H9 (cell line): ENCODE measurements at regions not wholly inside any gene's neighbourhood (a gene's known extent, or its start where the extent isn't known, plus 50 kb on each side); places are given as distances from the start of the nearest gene placed in this dataset.

Experiments used
- DNase-seq: peaks from one replicate; pipeline ENCODE4 v3.0.0-alpha.2; 2017
- H2AFZ ChIP-seq: one replicate; pipeline ENCODE4 v1.6.1; 2013; ENCODE audit warnings: mild to moderate bottlenecking, low read length, control low read depth, moderate library complexity
- H2AK5ac ChIP-seq: 2 replicates; pipeline ENCODE4 v1.6.1; 2013; ENCODE audit warnings: low read length, control low read depth, mixed read lengths; ENCODE audit not compliant: insufficient read length
- H2BK120ac ChIP-seq: one replicate; pipeline ENCODE4 v1.6.1; 2013; ENCODE audit warnings: low read depth, mild to moderate bottlenecking, low read length, control low read depth, inconsistent platforms; ENCODE audit not compliant: poor library complexity, severe bottlenecking
- H2BK12ac ChIP-seq: 2 replicates; pipeline ENCODE4 v1.6.1; 2013; ENCODE audit warnings: low read length, control low read depth, mixed read lengths, low read depth; ENCODE audit not compliant: insufficient read length
- H2BK15ac ChIP-seq: 2 replicates; pipeline ENCODE4 v1.6.1; 2013; ENCODE audit warnings: low read depth, low read length, control low read depth
- H2BK20ac ChIP-seq: one replicate; pipeline ENCODE4 v1.6.1; 2013; ENCODE audit warnings: low read depth, mild to moderate bottlenecking, low read length, control low read depth, inconsistent platforms; ENCODE audit not compliant: poor library complexity, severe bottlenecking
- H2BK5ac ChIP-seq: 2 replicates; pipeline ENCODE4 v1.6.1; 2013; ENCODE audit warnings: low read length, control low read depth, mixed read lengths; ENCODE audit not compliant: insufficient read length
- H3K14ac ChIP-seq: 2 replicates; pipeline ENCODE4 v1.6.1; 2013; ENCODE audit warnings: low read length, control low read depth; ENCODE audit not compliant: insufficient read depth
- H3K18ac ChIP-seq: 2 replicates; pipeline ENCODE4 v1.6.1; 2013; ENCODE audit warnings: low read depth, mild to moderate bottlenecking, mixed read lengths, low read length, control low read depth; ENCODE audit not compliant: insufficient read length
- H3K23ac ChIP-seq: 2 replicates; pipeline ENCODE4 v1.6.1; 2013; ENCODE audit warnings: low read length, control low read depth, mixed read lengths, low read depth; ENCODE audit not compliant: insufficient read length
- H3K23me2 ChIP-seq: 2 replicates; pipeline ENCODE4 v1.6.1; 2013; ENCODE audit warnings: low read depth, mild to moderate bottlenecking, mixed read lengths, low read length, control low read depth; ENCODE audit not compliant: insufficient read length, poor library complexity, severe bottlenecking
- H3K27ac ChIP-seq: 2 replicates; pipeline ENCODE4 v1.5.1; 2013; ENCODE audit warnings: low read length, control low read depth, mixed read lengths, low read depth; ENCODE audit not compliant: insufficient read length
- H3K27me3 ChIP-seq: 2 replicates; pipeline ENCODE4 v1.6.1; 2013; ENCODE audit warnings: low read length, control low read depth, inconsistent platforms; ENCODE audit not compliant: insufficient read depth
- H3K4ac ChIP-seq: 2 replicates; pipeline ENCODE4 v1.6.1; 2013; ENCODE audit warnings: low read depth, mild to moderate bottlenecking, control low read depth, inconsistent platforms, low read length, moderate library complexity
- H3K4me1 ChIP-seq: 2 replicates; pipeline ENCODE4 v1.6.1; 2013; ENCODE audit warnings: low read length, control low read depth, inconsistent platforms; ENCODE audit not compliant: insufficient read depth
- H3K4me2 ChIP-seq: 2 replicates; pipeline ENCODE4 v1.6.1; 2013; ENCODE audit warnings: low read length, control low read depth, mixed read lengths; ENCODE audit not compliant: insufficient read length, insufficient read depth
- H3K56ac ChIP-seq: 2 replicates; pipeline ENCODE4 v1.6.1; 2013; ENCODE audit warnings: low read depth, mild to moderate bottlenecking, mixed read lengths, low read length, control low read depth; ENCODE audit not compliant: insufficient read length
- H3K79me1 ChIP-seq: 2 replicates; pipeline ENCODE4 v1.6.1; 2013; ENCODE audit warnings: low read depth, mild to moderate bottlenecking, moderate library complexity, low read length, control low read depth, inconsistent platforms; ENCODE audit not compliant: insufficient read depth, poor library complexity, severe bottlenecking
- H3K79me2 ChIP-seq: 2 replicates; pipeline ENCODE4 v1.6.1; 2013; ENCODE audit warnings: low read length, control low read depth, inconsistent platforms; ENCODE audit not compliant: insufficient read depth
- H3K9ac ChIP-seq: 2 replicates; pipeline ENCODE4 v1.6.1; 2013; ENCODE audit warnings: low read length, control low read depth, mixed read lengths; ENCODE audit not compliant: insufficient read length; ENCODE audit errors: extremely low read depth
- H3K9me3 ChIP-seq: one replicate; pipeline ENCODE4 v1.6.1; 2013; ENCODE audit warnings: low read depth, low read length, inconsistent platforms; ENCODE audit not compliant: control insufficient read depth
- H3T11ph ChIP-seq: one replicate; pipeline ENCODE4 v1.6.1; 2013; ENCODE audit warnings: mild to moderate bottlenecking, low read length, control low read depth, inconsistent platforms
- H4K20me1 ChIP-seq: one replicate; pipeline ENCODE4 v1.6.1; 2013; ENCODE audit not compliant: control insufficient read depth, insufficient read length, insufficient read depth
- H4K5ac ChIP-seq: 2 replicates; pipeline ENCODE4 v1.6.1; 2013; ENCODE audit warnings: low read depth, mild to moderate bottlenecking, mixed read lengths, low read length, control low read depth; ENCODE audit not compliant: insufficient read length
- H4K8ac ChIP-seq: replicated peaks from 2 replicates; pipeline ENCODE4 v1.6.1; 2013; ENCODE audit warnings: low read length, control low read depth, mixed read lengths, low read depth; ENCODE audit not compliant: insufficient read length
- H4K91ac ChIP-seq: 2 replicates; pipeline ENCODE4 v1.6.1; 2013; ENCODE audit warnings: low read depth, mild to moderate bottlenecking, moderate library complexity, mixed read lengths, low read length, control low read depth; ENCODE audit not compliant: insufficient read length
- H3K27ac Mint-ChIP-seq, 3 experiments: 2 replicates in 2 of 3; 3 replicates in 1 of 3; pipeline ENCODE4 v1.8.0; 2020 to 2021; ENCODE audit warnings: mixed read lengths in 3 of 3, mild to moderate bottlenecking in 1 of 3, moderate library complexity in 1 of 3
- H3K27me3 Mint-ChIP-seq: 2 replicates; pipeline ENCODE4 v1.8.0; 2021; ENCODE audit warnings: low read depth, mild to moderate bottlenecking, moderate library complexity, mixed read lengths
- H3K36me3 Mint-ChIP-seq, 3 experiments: 2 replicates in 2 of 3; 3 replicates in 1 of 3; pipeline ENCODE4 v1.8.0; 2020 to 2021; ENCODE audit warnings: low read depth in 3 of 3, mixed read lengths in 3 of 3; ENCODE audit not compliant: insufficient read depth in 1 of 3
- H3K4me1 Mint-ChIP-seq, 2 experiments: 2 replicates each; pipeline ENCODE4 v1.8.0; 2020; ENCODE audit warnings: mixed read lengths in 2 of 2
- H3K4me3 Mint-ChIP-seq, 2 experiments: 2 replicates in 1 of 2; 3 replicates in 1 of 2; pipeline ENCODE4 v1.8.0; 2020 to 2021; ENCODE audit warnings: mild to moderate bottlenecking in 2 of 2, mixed read lengths in 2 of 2, moderate library complexity in 1 of 2
- H3K9me3 Mint-ChIP-seq, 2 experiments: 2 replicates in 1 of 2; 3 replicates in 1 of 2; pipeline ENCODE4 v1.8.0; 2020; ENCODE audit warnings: mild to moderate bottlenecking in 2 of 2, mixed read lengths in 2 of 2, moderate library complexity in 1 of 2
- WGBS: extraction: QIAGEN DNeasy Blood & Tissue Kit; methylation state at CpG from one replicate; pipeline ENCODE4 v1.1.7; 2013; ENCODE audit warnings: missing lambda C conversion rate, low lambda C conversion rate, mixed read lengths; ENCODE audit not compliant: insufficient read length; ENCODE audit errors: extremely low coverage; 5-methylcytosine and 5-hydroxymethylcytosine counted together
- TF ChIP-seq, protein P1 (sequence below): fragments of 200-600 bp; sonication (generic); conservative IDR thresholded peaks from 3 replicates; pipeline ENCODE4 v1.8.0; 2021; ENCODE audit warnings: antibody characterized with exemption, mild to moderate bottlenecking

DNA sequence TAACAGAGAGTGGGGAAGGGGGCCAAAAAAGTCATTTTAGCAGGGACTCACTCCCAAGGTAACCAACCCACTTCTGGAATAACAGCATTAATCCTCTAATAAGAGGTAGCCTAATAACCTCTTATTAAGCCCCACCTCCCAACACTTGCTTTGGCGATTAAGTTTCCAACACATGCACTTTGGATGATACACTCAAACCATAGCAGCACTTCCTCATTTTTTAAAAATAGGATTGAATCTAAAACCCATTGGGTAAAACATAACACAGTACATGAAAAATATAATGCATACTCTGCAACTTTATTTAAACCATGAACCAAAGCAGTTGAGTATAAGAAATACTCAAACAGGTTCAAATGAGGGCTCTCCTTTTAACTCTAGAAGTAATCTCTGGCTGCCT, 318.3 kb downstream of the HACE1 start:
- no peak for DNase-seq
- Histone ChIP-seq H2AFZ (no peak overlapping the region), H3K4ac (no peak overlapping the region), H2BK120ac (no peak overlapping the region), H2BK5ac (no peak overlapping the region), H3K14ac (no peak overlapping the region), H2BK12ac (no peak overlapping the region), H3K4me1 (no peaks in the 10 kb centered on the region), H2BK15ac (no peak overlapping the region), H3K79me1 (no peaks in the 10 kb centered on the region), H4K5ac (no peak overlapping the region), H3K23me2 (no peaks in the 10 kb centered on the region), H3T11ph (no peak overlapping the region), H3K4me2 (no peak overlapping the region), H3K79me2 (no peaks in the 10 kb centered on the region), H3K23ac (no peak overlapping the region), H3K18ac (no peak overlapping the region), H3K27ac (no peak overlapping the region), H2AK5ac (no peak overlapping the region), H2BK20ac (no peak overlapping the region), H4K20me1 (no peaks in the 10 kb centered on the region), H3K9ac (no peak overlapping the region), H3K56ac (no peak overlapping the region), H3K27me3 (no peaks in the 10 kb centered on the region), H4K8ac (no peak overlapping the region), H4K91ac (no peak overlapping the region), H3K9me3 (no peaks in the 10 kb centered on the region)
- Mint-ChIP-seq H3K27me3 (no peaks in the 10 kb centered on the region), H3K36me3 (no peaks in the 10 kb centered on the region), H3K4me3 (no peak overlapping the region), H3K9me3 (no peaks in the 10 kb centered on the region), H3K27ac (no peak overlapping the region), H3K4me1 (no peaks in the 10 kb centered on the region)
- TF ChIP-seq, protein P1, sequence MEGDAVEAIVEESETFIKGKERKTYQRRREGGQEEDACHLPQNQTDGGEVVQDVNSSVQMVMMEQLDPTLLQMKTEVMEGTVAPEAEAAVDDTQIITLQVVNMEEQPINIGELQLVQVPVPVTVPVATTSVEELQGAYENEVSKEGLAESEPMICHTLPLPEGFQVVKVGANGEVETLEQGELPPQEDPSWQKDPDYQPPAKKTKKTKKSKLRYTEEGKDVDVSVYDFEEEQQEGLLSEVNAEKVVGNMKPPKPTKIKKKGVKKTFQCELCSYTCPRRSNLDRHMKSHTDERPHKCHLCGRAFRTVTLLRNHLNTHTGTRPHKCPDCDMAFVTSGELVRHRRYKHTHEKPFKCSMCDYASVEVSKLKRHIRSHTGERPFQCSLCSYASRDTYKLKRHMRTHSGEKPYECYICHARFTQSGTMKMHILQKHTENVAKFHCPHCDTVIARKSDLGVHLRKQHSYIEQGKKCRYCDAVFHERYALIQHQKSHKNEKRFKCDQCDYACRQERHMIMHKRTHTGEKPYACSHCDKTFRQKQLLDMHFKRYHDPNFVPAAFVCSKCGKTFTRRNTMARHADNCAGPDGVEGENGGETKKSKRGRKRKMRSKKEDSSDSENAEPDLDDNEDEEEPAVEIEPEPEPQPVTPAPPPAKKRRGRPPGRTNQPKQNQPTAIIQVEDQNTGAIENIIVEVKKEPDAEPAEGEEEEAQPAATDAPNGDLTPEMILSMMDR: no peak
- WGBS: no CpG with 5 or more reads among the region's 1 CpG
